ENCODE measurements at regions not wholly inside any gene's neighbourhood (a gene's known extent, or its start where the extent isn't known, plus 50 kb on each side); places are given as distances from the start of the nearest gene placed in this dataset.

GRCh38 chr20:6715401-6715941 is 52.0 kb upstream of the BMP2 start:
- Mint-ChIP-seq H3K4me3 (ENCODE audit: unreplicated experiment) (no peak overlapping the region), H3K27ac (ENCODE audit: unreplicated experiment) (no peak overlapping the region), H3K4me1 (ENCODE audit: low read depth, unreplicated experiment) (peaks cover 33% of the 10 kb centered on the region), H3K27me3 (ENCODE audit: insufficient read depth, unreplicated experiment) (no peaks in the 10 kb centered on the region), H3K9me3 (ENCODE audit: unreplicated experiment) (peaks cover 27% of the 10 kb centered on the region), H3K36me3 (ENCODE audit: insufficient read depth, unreplicated experiment) (no peaks in the 10 kb centered on the region)
- CTCF ChIA-PET = no interaction called here
- Histone ChIP-seq H3K36me3 (ENCODE audit: control insufficient read depth, insufficient read depth, low read length) (no peaks in the 10 kb centered on the region), H3K4me1 (peaks cover 52% of the 10 kb centered on the region), H3K4me3 (ENCODE audit: low read depth, low read length) (no peak overlapping the region), H3K27me3 (replicated peaks; ENCODE audit: control insufficient read depth, insufficient read depth, low read length) (no peaks in the 10 kb centered on the region), H3K9me3 (0 out of 2 replicates have a peak, but pooled peaks cover 5% of the 10 kb centered on the region)
- intact Hi-C loops (cut with micrococcal nuclease; ENCODE audit: unreplicated experiment) = no loop called here
- POLR2A ChIA-PET = no interaction called here
- no peak for DNase-seq
- no peak for TF ChIP-seq CTCF (IDR thresholded peaks at IDR 0.05; ENCODE audit: insufficient read depth in 1 of 2, low read depth in 1 of 2, low read length in 1 of 2, severe bottlenecking in 1 of 2, unreplicated experiment in 1 of 2)
- no TSS peak for BruUV-seq (replicated peaks)

- Mint-ChIP-seq H3K4me1 (ENCODE audit: low read depth, unreplicated experiment) (peaks cover 43% of the 10 kb centered on the region), H3K4me3 (ENCODE audit: unreplicated experiment) (no peak overlapping the region), H3K27me3 (ENCODE audit: insufficient read depth, unreplicated experiment) (no peaks in the 10 kb centered on the region), H3K27ac (ENCODE audit: unreplicated experiment) (no peak overlapping the region), H3K9me3 (ENCODE audit: unreplicated experiment) (peaks cover 19% of the 10 kb centered on the region), H3K36me3 (ENCODE audit: insufficient read depth, unreplicated experiment) (peaks cover 8% of the 10 kb centered on the region)
- no peak for TF ChIP-seq CTCF (IDR thresholded peaks at IDR 0.05; ENCODE audit: insufficient read depth in 1 of 2, low read depth in 1 of 2, low read length in 1 of 2, severe bottlenecking in 1 of 2, unreplicated experiment in 1 of 2)
- Histone ChIP-seq H3K4me3 (ENCODE audit: low read depth, low read length) (no peak overlapping the region), H3K9me3 (0 out of 2 replicates have a peak, but pooled peaks cover 5% of the 10 kb centered on the region), H3K36me3 (ENCODE audit: control insufficient read depth, insufficient read depth, low read length) (no peaks in the 10 kb centered on the region), H3K4me1 (peaks cover 62% of the 10 kb centered on the region), H3K27me3 (replicated peaks; ENCODE audit: control insufficient read depth, insufficient read depth, low read length) (no peaks in the 10 kb centered on the region)
- intact Hi-C loops (cut with micrococcal nuclease; ENCODE audit: unreplicated experiment) = no loop called here
- no TSS peak for BruUV-seq (replicated peaks)
- ChIA-PET CTCF (no interaction called here), POLR2A (interaction anchor here (0.6 kb wide), 1 partner anchor 60 kb away, joined by 3 read pairs; no protein-coding TSS in a partner anchor)
- DNase-seq = no peak
Observed at GRCh38 chr20:6714279-6714711, 53.2 kb upstream of the BMP2 start.

- intact Hi-C loops (cut with micrococcal nuclease; ENCODE audit: unreplicated experiment) = no loop called here
Observed at GRCh38 chr20:6711951-6712649, 55.4 kb upstream of the BMP2 start.

More at GRCh38 chr20:6711951-6712649, 55.4 kb upstream of the BMP2 start:
- Mint-ChIP-seq H3K4me1 (ENCODE audit: low read depth, unreplicated experiment) (peaks cover 42% of the 10 kb centered on the region), H3K27me3 (ENCODE audit: insufficient read depth, unreplicated experiment) (no peaks in the 10 kb centered on the region), H3K27ac (ENCODE audit: unreplicated experiment) (peak overlapping the region; percentile 79), H3K36me3 (ENCODE audit: insufficient read depth, unreplicated experiment) (peaks cover 19% of the 10 kb centered on the region), H3K4me3 (ENCODE audit: unreplicated experiment) (peak overlapping the region; percentile 10), H3K9me3 (ENCODE audit: unreplicated experiment) (no peaks in the 10 kb centered on the region)
- ChIA-PET CTCF (no interaction called here), POLR2A (interaction anchor here (0.6 kb wide), 1 partner anchor 52 kb away, joined by 3 read pairs; no protein-coding TSS in a partner anchor)
- peaks cover 66% of the 10 kb centered on the region for H3K4me1 ChIP-seq
- BruUV-seq (replicated peaks) = no TSS peak
- H3K4me3 ChIP-seq (ENCODE audit: low read depth, low read length) = no peak overlapping the region
- TF ChIP-seq CTCF (IDR thresholded peaks at IDR 0.05; ENCODE audit: insufficient read depth in 1 of 2, low read depth in 1 of 2, low read length in 1 of 2, severe bottlenecking in 1 of 2, unreplicated experiment in 1 of 2) = no peak
- no peaks in the 10 kb centered on the region for H3K36me3 ChIP-seq (ENCODE audit: control insufficient read depth, insufficient read depth, low read length)
- DNase-seq = no peak
- no peaks in the 10 kb centered on the region for H3K27me3 ChIP-seq (replicated peaks; ENCODE audit: control insufficient read depth, insufficient read depth, low read length)
- H3K9me3 ChIP-seq = no peaks in the 10 kb centered on the region
